Gastroesophageal sphincter (tissue), 4 donors: ENCODE measurements at regions not wholly inside any gene's neighbourhood (a gene's known extent, or its start where the extent isn't known, plus 50 kb on each side); places are given as distances from the start of the nearest gene placed in this dataset.

Experiments used
- ATAC-seq: fragments of 150-250 bp; one replicate; pipeline ENCODE4 v1.9.1; 2016; ENCODE audit warnings: mild to moderate bottlenecking, moderate library complexity
- H3K27ac ChIP-seq, 4 donors: fragments of 200-600 bp; sonication (generic) in 3 of 4; 1 replicate in 3 of 4; 2 replicates in 1 of 4; pipeline ENCODE4 v1.5.1; 2016 to 2019
- H3K27me3 ChIP-seq: fragments of 200-600 bp; sonication (generic); one replicate; pipeline ENCODE4 v1.5.1; 2019
- H3K36me3 ChIP-seq, 2 donors: fragments of 200-600 bp; sonication (generic); one replicate each; pipeline ENCODE4 v1.5.1; 2019; ENCODE audit warnings: control low read depth in 1 of 2
- H3K4me1 ChIP-seq, 3 donors: fragments of 200-600 bp; sonication (generic); 1 replicate in 2 of 3; 2 replicates in 1 of 3; pipeline ENCODE4 v1.5.1; 2016 to 2019; ENCODE audit warnings: control low read depth in 2 of 3
- H3K4me3 ChIP-seq, 2 donors: fragments of 200-600 bp; sonication (generic); one replicate each; pipeline ENCODE4 v1.5.1; 2019; ENCODE audit warnings: mild to moderate bottlenecking in 1 of 2, moderate library complexity in 1 of 2
- H3K9me3 ChIP-seq, 3 donors: fragments of 200-600 bp; sonication (generic); one replicate each; pipeline ENCODE4 v1.5.1; 2017 to 2019; ENCODE audit warnings: control low read depth in 2 of 3
- CTCF ChIP-seq, 4 experiments: fragments of 200-600 bp in 2 of 4; fragments of 450-650 bp in 2 of 4; sonication (generic) in 1 of 4; IDR thresholded peaks; one replicate each; pipeline ENCODE4 v1.5.1; 2017 to 2019; ENCODE audit warnings: antibody characterized with exemption in 4 of 4, mild to moderate bottlenecking in 2 of 4, moderate library complexity in 2 of 4
- EP300 ChIP-seq: sonication (generic); formaldehyde crosslinking; IDR thresholded peaks from one replicate; pipeline ENCODE4 v1.6.1; 2017; ENCODE audit warnings: antibody characterized with exemption, mild to moderate bottlenecking
- POLR2A ChIP-seq, 2 donors: fragments of 450-650 bp; IDR thresholded peaks; one replicate each; pipeline ENCODE4 v1.6.1; 2017; ENCODE audit warnings: antibody characterized with exemption in 2 of 2, mild to moderate bottlenecking in 2 of 2, moderate library complexity in 1 of 2
- POLR2AphosphoS5 ChIP-seq: sonication (generic); formaldehyde crosslinking; IDR thresholded peaks from one replicate; pipeline ENCODE4 v1.6.1; 2017; ENCODE audit warnings: antibody characterized with exemption
- WGBS, 2 donors: methylation state at CpG; one replicate each; pipeline ENCODE4 v1.1.5; 2018; ENCODE audit warnings: low coverage in 1 of 2; 5-methylcytosine and 5-hydroxymethylcytosine counted together

DNA sequence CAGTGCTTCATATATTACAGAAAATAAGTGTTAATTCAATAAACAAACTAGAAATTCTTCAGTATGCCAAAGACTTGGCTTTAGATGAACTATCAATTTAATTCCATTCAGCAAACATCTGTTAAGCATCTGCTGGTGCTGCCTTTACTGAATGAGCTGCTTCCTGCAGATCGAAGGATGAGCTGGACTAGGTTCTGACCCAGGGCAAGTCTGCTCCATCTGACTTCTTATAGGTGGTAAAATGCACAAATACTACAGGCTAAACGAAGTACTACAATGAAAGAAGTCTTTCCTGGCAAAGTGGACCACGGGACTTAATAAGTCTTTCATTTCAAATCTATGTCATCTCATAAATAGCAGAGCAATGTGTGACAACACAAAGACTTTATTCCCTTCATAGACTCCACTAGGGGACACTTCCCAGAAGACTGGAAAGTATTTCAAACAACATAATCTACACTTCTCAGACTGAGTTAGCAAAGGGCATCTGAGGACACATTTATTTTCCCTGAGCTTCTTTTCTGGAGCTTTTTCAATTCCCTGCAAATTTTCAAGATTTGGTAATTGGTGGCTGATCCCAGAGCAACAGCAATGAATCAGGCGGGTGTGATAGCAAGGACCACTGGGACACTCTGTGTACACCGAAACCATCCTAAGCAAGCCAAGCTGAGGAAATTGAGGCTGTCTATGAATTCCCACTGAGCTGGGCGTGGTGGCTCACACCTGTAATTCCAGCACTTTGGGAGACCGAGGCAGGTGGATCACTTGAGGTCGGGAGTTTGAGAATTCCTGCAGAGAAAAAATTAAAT, 108.9 kb upstream of the FRMD4A start:
- ATAC-seq, result no peak
- 28 to 60% methylated on average over 5 to 8 of the region's 8 CpGs for WGBS, 2 donors
- no peak overlapping the region for H3K27ac ChIP-seq

GRCh38 chr10:14438576-14438975, 107.9 kb upstream of the FRMD4A start:
- no peak for ATAC-seq
- Histone ChIP-seq H3K36me3 (no peaks in the 10 kb centered on the region), H3K9me3 (no peaks in the 10 kb centered on the region), H3K4me3 (no peak overlapping the region), H3K27me3 (no peaks in the 10 kb centered on the region), H3K27ac (no peak overlapping the region), H3K4me1 (peaks cover 0 to 4% (median 0%) of the 10 kb centered on the region in 3 donors)
- 61 to 81% methylated on average over 3 to 6 of the region's 7 CpGs for WGBS, 2 donors
- no peak for TF ChIP-seq POLR2A (IDR thresholded peaks at IDR 0.05)
- no peak for TF ChIP-seq CTCF (IDR thresholded peaks at IDR 0.05)
- no peak for TF ChIP-seq EP300
- no peak for TF ChIP-seq POLR2AphosphoS5

More for the DNA sequence above, 108.9 kb upstream of the FRMD4A start:
- no peaks in the 10 kb centered on the region for H3K36me3 ChIP-seq
- H3K4me1 ChIP-seq, result peaks cover 0 to 4% (median 0%) of the 10 kb centered on the region in 3 donors
- H3K27me3 ChIP-seq, result no peaks in the 10 kb centered on the region
- no peaks in the 10 kb centered on the region for H3K9me3 ChIP-seq
- TF ChIP-seq EP300 (no peak), POLR2A (IDR thresholded peaks at IDR 0.05) (no peak), CTCF (IDR thresholded peaks at IDR 0.05) (peak in 1 of 4 experiments; percentile 8), POLR2AphosphoS5 (no peak)
- no peak overlapping the region for H3K4me3 ChIP-seq

GRCh38 chr10:14438057-14438456, 107.3 kb upstream of the FRMD4A start:
- Histone ChIP-seq H3K36me3 (no peaks in the 10 kb centered on the region), H3K27ac (no peak overlapping the region), H3K4me1 (peaks cover 0 to 4% (median 0%) of the 10 kb centered on the region in 3 donors), H3K9me3 (no peaks in the 10 kb centered on the region), H3K4me3 (no peak overlapping the region), H3K27me3 (no peaks in the 10 kb centered on the region)
- TF ChIP-seq POLR2A (IDR thresholded peaks at IDR 0.05), result no peak
- TF ChIP-seq EP300, result no peak
- TF ChIP-seq CTCF (IDR thresholded peaks at IDR 0.05), result no peak
- no peak for TF ChIP-seq POLR2AphosphoS5
- WGBS, 2 donors, result 13% methylated on average over 1 of the region's 1 CpG; no CpG with 5 or more reads in 1 of the 2 donors
- ATAC-seq, result no peak

DNA sequence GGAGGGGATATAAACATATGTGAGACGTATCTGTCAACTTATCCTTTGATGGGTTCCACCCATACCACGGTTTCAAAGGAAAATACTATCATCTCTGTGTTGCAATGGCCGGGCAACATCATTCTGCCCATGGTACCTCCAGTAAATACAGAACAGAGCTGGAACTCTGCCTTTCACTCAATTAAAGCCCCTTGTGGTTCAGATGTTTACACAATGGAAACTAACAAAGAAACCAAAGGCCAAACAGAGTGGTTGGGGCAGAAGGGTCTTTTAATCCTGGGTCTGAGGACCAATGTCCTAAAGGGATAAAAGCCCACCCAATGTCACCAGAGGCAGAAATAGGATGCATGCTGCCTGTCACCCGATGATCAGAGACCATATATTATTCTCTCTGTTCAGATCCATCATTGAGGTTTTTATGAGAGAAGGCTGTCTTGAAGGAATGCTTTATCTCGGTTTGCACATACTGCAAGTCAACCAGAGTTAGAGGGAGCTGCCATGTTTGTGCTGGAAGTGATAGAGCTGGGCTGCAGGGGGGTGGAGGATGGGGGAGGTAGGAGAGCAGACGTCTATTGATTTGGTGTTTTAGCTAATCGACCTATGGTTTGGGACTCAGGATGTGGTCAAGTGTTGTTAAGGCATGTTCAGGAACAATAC, 105.4 kb upstream of the FRMD4A start:
- Histone ChIP-seq H3K27ac (no peak overlapping the region), H3K4me1 (peaks cover 0 to 4% (median 0%) of the 10 kb centered on the region in 3 donors), H3K27me3 (no peaks in the 10 kb centered on the region), H3K36me3 (no peaks in the 10 kb centered on the region), H3K4me3 (no peak overlapping the region), H3K9me3 (no peaks in the 10 kb centered on the region)
- WGBS, 2 donors, result 74 to 86% methylated on average over 6 to 7 of the region's 7 CpGs
- TF ChIP-seq CTCF (IDR thresholded peaks at IDR 0.05) (no peak), POLR2A (IDR thresholded peaks at IDR 0.05) (no peak)
- no peak for ATAC-seq

DNA sequence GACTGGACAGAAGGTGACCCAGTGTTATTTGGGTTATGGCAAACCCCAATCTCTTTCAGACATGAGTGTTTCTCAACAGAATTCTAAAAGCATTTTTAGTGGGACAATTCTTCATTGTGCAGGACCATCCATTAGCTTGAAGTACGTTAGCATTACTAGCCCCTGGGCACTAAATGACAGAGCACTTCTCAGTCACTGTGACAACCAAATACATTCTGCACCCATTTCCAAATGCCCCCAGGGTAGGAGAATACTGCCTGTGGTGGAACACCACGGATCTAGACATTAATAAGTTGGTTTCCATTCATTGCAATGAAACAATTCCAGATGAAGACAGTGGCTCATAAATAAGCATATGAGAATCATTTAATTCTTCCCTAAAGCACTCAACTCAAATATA, 102.4 kb upstream of the FRMD4A start:
- Histone ChIP-seq H3K27ac (no peak overlapping the region), H3K9me3 (no peaks in the 10 kb centered on the region), H3K4me1 (no peaks in the 10 kb centered on the region), H3K4me3 (no peak overlapping the region), H3K27me3 (no peaks in the 10 kb centered on the region), H3K36me3 (no peaks in the 10 kb centered on the region)
- 58 to 86% methylated on average over 2 of the region's 2 CpGs for WGBS, 2 donors
- ATAC-seq, result no peak
- no peak for TF ChIP-seq POLR2AphosphoS5
- no peak for TF ChIP-seq EP300
- TF ChIP-seq POLR2A (IDR thresholded peaks at IDR 0.05), result no peak
- no peak for TF ChIP-seq CTCF (IDR thresholded peaks at IDR 0.05)
